ENCODE measurements at regions not wholly inside any gene's neighbourhood (a gene's known extent, or its start where the extent isn't known, plus 50 kb on each side); places are given as distances from the start of the nearest gene placed in this dataset.
"Not testable (repeated sequence)": the region's sequence is repeated elsewhere in the genome, so short reads cannot be mapped to it uniquely, and the experiment has no call there.

DNA sequence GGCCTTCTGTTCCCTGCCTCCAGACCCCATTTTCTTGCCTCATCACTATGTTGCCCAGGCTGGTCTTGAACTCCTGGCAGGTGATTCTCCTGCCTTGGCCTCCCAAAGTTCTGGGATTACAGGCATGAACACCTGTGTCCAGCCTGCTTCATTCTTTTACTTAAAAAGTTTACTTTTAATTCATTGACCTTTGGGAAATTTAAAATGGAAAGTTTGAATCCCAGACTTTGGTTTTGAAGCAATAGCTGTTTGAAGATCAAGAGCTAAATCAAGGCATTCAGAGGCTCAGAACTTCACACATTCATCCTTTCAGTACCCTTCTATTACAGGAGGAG, 79.3 kb upstream of the SESTD1 start:
- DNase-seq, result no peak
- no peaks in the 10 kb centered on the region for H3K36me3 Mint-ChIP-seq (ENCODE audit: low read depth)
- H3K27me3 Mint-ChIP-seq, result no peaks in the 10 kb centered on the region
- no peaks in the 10 kb centered on the region for H3K9me3 Mint-ChIP-seq
- no peak overlapping the region for H3K4me3 Mint-ChIP-seq
- no peaks in the 10 kb centered on the region for H3K4me1 Mint-ChIP-seq (ENCODE audit: low read depth)
- no peak overlapping the region for H3K27ac Mint-ChIP-seq

DNA sequence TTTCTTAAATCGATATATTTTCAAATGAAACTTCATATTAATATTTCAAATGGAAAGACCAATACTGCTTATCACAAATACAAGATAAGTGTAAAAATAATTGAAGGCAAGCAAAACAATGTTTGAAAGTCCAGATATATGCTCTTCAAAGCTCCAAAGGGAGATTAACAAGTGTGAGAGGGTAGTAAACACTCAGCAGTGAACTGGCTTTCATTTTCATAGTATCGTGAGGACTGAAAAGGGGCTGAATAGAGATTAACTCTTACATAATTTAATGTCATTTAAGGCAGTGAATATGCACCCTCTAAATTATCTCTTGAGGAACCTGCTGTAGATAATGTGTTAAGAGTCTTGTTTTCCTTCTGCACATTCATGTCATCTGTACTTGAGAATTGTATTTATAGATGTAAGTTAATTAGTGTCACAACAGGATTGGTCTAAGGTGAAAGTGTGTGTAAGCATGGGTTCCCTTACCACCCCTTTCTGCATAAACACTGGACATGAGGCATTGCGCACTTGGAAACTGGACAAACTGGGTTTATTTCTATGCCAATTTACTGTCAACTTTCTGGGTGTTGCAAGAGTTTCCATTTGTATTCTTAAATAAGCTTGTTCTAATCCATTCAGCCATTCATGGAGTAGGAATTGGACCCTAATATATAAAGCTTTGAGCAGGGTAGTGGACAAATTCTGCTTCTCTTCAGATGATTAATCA, 76.7 kb upstream of the SESTD1 start:
- no peak overlapping the region for H3K4me3 Mint-ChIP-seq
- no peak for DNase-seq
- no peak overlapping the region for H3K27ac Mint-ChIP-seq
- no peaks in the 10 kb centered on the region for H3K9me3 Mint-ChIP-seq
- no peaks in the 10 kb centered on the region for H3K4me1 Mint-ChIP-seq (ENCODE audit: low read depth)
- no peaks in the 10 kb centered on the region for H3K27me3 Mint-ChIP-seq
- H3K36me3 Mint-ChIP-seq (ENCODE audit: low read depth), result no peaks in the 10 kb centered on the region

DNA sequence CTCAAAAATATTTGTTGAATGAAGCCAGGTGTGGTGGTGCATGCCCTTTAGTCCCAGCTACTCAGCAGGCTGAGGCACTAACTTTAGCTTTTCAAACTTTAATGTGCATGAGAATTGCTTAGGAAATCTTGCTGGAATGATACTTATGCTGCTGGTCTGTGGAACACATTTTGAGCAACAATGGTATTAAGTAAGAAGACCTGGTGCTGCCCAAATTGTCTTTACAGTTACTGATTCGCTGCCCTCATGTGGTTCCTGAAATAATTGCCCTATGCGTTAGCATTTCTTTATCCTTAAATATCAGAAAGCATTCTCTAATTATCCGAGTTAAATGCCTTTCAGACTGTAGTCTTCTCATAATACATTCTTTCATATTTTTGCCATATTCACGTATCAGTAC, 76.0 kb upstream of the SESTD1 start:
- no peaks in the 10 kb centered on the region for H3K4me1 Mint-ChIP-seq (ENCODE audit: low read depth)
- H3K36me3 Mint-ChIP-seq (ENCODE audit: low read depth), result no peaks in the 10 kb centered on the region
- H3K27ac Mint-ChIP-seq, result no peak overlapping the region
- no peaks in the 10 kb centered on the region for H3K9me3 Mint-ChIP-seq
- no peaks in the 10 kb centered on the region for H3K27me3 Mint-ChIP-seq
- H3K4me3 Mint-ChIP-seq, result no peak overlapping the region
- no peak for DNase-seq

DNA sequence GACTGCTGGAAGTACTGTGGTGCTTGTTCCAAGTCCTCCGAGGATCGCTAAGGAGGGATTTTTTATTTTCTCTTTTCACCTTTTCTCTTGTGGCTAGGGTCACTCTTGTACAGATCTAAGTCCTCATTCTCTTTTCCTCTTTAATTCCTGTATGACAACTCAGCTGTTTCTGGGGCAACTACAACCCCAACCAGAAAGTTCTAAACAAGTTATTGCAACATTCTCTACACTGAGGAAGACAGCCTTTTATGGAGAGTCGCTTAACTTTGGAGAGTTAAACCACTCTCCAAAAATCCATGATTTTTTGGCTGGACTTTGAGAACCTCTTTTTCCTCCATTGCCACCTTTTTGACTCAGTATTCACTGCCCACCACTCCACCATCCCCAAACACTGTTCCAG, 74.0 kb upstream of the SESTD1 start:
- DNase-seq, result no peak
- Mint-ChIP-seq H3K27me3 (no peaks in the 10 kb centered on the region), H3K27ac (no peak overlapping the region), H3K36me3 (ENCODE audit: low read depth) (no peaks in the 10 kb centered on the region), H3K4me3 (no peak overlapping the region), H3K4me1 (ENCODE audit: low read depth) (peaks cover 2% of the 10 kb centered on the region), H3K9me3 (no peaks in the 10 kb centered on the region)

DNA sequence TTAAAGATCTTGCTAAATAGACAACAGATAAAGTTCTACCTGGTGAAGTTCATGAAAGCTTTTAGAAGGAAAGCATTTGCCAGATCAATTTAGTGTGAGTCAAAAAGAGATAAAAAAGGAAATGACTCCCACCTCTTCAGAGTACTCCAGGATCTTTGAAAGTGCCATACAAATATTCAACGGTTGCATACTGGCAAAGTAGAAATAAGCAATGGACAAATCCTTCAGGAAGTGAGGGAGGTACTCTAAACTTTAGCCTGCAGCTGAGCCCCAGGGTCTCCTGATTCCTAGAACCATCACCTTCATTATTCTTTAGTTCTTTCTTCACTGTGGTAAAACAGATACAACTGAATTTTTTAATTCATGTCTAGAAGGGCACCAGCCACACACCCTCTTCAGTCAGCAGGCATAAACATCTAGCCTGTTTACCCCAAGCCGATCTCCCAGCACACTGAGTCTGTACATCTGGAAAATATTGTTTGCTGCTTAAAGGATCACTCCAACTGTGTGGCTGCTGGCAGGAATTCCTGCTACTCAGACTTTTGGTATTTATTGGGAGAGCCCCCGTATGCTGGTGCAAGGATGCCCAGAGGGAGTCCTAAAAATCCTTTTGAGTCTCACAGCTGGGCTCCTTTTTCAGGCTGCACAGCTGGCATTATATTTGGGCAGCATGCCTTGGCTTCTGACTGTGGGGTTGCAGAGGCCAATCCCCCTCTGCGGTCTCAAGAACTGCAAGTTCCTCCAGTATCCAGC, 72.3 kb upstream of the SESTD1 start:
- no peak for DNase-seq
- H3K4me1 Mint-ChIP-seq (ENCODE audit: low read depth), result peaks cover 2% of the 10 kb centered on the region
- H3K4me3 Mint-ChIP-seq, result no peak overlapping the region
- no peaks in the 10 kb centered on the region for H3K36me3 Mint-ChIP-seq (ENCODE audit: low read depth)
- no peaks in the 10 kb centered on the region for H3K9me3 Mint-ChIP-seq
- H3K27me3 Mint-ChIP-seq, result no peaks in the 10 kb centered on the region
- H3K27ac Mint-ChIP-seq, result no peak overlapping the region

DNA sequence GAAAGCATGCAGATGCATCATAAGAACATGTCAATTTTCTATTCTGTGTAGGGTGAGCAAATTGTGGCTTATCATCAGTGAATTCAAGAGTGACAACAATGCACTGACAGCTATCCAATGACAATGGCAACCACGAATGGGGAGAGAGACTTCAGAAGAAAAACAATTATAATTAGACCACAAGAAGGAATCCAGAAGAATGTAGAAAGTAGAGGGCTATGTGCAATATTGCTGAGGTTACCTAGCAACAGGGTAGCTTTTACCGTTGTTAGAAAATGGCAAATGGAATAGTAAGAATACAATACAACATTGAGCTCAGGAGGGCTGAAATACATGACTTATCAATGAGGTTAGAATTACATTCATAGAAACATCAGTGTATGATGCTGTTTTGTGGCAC, 71.1 kb upstream of the SESTD1 start:
- H3K4me3 Mint-ChIP-seq, result no peak overlapping the region
- H3K27me3 Mint-ChIP-seq, result peaks cover 2% of the 10 kb centered on the region
- H3K36me3 Mint-ChIP-seq (ENCODE audit: low read depth), result no peaks in the 10 kb centered on the region
- no peak for DNase-seq
- H3K4me1 Mint-ChIP-seq (ENCODE audit: low read depth), result peaks cover 2% of the 10 kb centered on the region
- no peak overlapping the region for H3K27ac Mint-ChIP-seq
- H3K9me3 Mint-ChIP-seq, result peaks cover 4% of the 10 kb centered on the region

DNA sequence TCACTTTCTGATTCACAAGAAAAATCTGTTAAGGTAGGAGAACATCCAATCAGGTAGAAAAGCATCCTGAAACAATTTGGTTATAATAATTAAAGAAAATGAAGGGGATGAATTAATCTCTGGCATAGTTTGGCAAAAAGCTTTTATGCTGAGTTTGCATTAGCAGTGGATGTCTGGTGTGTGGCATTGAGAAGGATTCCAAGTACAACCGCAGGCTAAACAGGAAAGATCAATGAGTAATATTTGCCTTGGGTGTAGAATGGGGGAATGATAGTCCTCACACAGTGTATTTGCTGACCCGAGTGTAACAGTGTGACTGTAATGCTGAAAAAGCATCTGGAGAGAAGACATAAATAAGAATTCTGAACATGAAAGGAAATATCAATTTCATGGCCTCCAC, 68.3 kb upstream of the SESTD1 start:
- no peak for DNase-seq
- Mint-ChIP-seq H3K9me3 (peaks cover 8% of the 10 kb centered on the region), H3K27ac (no peak overlapping the region), H3K36me3 (ENCODE audit: low read depth) (no peaks in the 10 kb centered on the region), H3K4me1 (ENCODE audit: low read depth) (peaks cover 2% of the 10 kb centered on the region), H3K4me3 (no peak overlapping the region), H3K27me3 (peaks cover 8% of the 10 kb centered on the region)

DNA sequence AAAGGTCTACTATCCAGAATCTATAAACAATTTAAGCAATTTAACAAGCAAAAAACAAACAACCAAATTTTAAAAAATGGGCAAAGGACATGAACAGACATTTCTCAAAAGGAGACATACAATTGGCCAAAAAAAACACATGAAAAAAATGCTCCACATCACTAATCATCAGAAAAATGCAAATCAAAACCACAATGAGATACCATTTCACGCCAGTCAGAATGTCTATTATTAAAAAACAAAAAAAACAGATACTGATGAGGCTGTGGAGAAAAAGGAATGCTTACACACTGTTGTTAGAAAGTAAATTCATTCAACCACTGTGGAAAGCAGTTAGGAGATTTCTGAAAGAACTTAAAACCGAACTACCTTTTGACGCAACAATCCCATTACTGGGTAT, 66.4 kb upstream of the SESTD1 start:
- DNase-seq, result no peak
- Mint-ChIP-seq H3K27me3 (peaks cover 8% of the 10 kb centered on the region), H3K4me1 (ENCODE audit: low read depth) (peaks cover 2% of the 10 kb centered on the region), H3K27ac (no peak overlapping the region), H3K4me3 (no peak overlapping the region), H3K36me3 (ENCODE audit: low read depth) (no peaks in the 10 kb centered on the region), H3K9me3 (peaks cover 8% of the 10 kb centered on the region)

DNA sequence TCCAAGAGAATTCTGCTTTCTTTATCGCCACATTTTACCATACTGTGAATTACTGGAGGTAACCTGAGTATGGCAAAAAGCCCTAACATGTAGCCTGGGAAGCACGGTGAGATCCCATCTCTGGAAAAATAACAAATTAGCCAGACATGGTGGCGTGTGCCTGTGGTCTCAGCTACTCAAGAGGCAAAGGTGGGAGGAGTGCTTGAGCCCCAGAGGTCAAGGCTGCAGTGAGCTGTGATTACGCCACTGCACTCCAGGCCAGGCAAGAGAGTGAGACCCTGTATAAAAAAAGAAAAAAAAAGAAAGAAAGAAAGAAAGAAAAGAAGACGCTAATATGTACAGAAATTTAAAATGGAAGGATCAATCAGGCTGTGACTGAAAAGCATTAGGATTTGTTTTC, 57.7 kb upstream of the SESTD1 start:
- Mint-ChIP-seq H3K27ac (no peak overlapping the region), H3K27me3 (peaks cover 3% of the 10 kb centered on the region), H3K4me1 (ENCODE audit: low read depth) (no peaks in the 10 kb centered on the region), H3K9me3 (no peaks in the 10 kb centered on the region), H3K36me3 (ENCODE audit: low read depth) (no peaks in the 10 kb centered on the region), H3K4me3 (no peak overlapping the region)
- no peak for DNase-seq

DNA sequence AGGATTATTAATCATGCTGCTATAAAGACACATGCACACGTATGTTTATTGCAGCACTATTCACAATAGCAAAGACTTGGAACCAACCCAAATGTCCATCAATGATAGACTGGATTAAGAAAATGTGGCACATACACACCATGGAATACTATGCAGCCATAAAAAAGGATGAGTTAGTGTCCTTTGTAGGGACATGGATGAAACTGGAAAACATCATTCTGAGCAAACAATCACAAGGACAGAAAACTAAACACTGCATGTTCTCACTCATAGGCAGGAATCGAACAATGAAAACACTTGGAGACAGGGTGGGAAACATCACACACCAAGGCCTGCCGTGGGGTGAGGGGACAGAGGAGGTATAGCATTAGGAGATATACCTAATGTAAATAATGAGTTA, 56.4 kb upstream of the SESTD1 start:
- H3K4me1 Mint-ChIP-seq (ENCODE audit: low read depth); H3K27ac Mint-ChIP-seq; H3K4me3 Mint-ChIP-seq; H3K36me3 Mint-ChIP-seq (ENCODE audit: low read depth); DNase-seq; H3K27me3 Mint-ChIP-seq; H3K9me3 Mint-ChIP-seq: not testable (repeated sequence)

DNA sequence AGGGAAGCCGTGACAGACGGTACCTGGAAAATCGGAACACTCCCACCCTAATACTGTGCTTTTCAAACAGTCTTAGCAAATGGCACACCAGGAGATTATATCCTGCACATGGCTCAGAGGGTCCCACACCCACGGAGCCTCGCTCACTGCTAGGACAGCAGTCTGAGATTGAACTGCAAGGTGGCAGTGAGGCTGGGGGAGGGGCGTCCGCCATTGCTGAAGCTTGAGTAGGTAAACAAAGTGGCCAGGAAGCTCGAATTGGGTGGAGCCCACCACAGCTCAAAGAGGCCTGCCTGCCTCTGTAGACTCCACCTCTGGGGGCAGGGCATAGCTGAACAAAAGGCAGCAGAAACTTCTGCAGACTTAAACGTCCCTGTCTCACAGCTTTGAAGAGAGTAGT, 50.1 kb upstream of the SESTD1 start:
- H3K4me3 Mint-ChIP-seq; H3K9me3 Mint-ChIP-seq; H3K27ac Mint-ChIP-seq; H3K4me1 Mint-ChIP-seq (ENCODE audit: low read depth); H3K27me3 Mint-ChIP-seq; DNase-seq; H3K36me3 Mint-ChIP-seq (ENCODE audit: low read depth): not testable (repeated sequence)
